NCI-H524 treated with DMSO at 0.1 percent for 48 hours (cell line): ENCODE measurements at regions not wholly inside any gene's neighbourhood (a gene's known extent, or its start where the extent isn't known, plus 50 kb on each side); places are given as distances from the start of the nearest gene placed in this dataset.
A peak's percentile ranks its signal among the peaks of the same experiment; 100 is the strongest.
"Not testable (repeated sequence)": the region's sequence is repeated elsewhere in the genome, so short reads cannot be mapped to it uniquely, and the experiment has no call there.

ENCODE experiments used
- DNase-seq: peaks from one replicate; lab custom pipeline; 2025; lab: John Stamatoyannopoulos, UW

DNA sequence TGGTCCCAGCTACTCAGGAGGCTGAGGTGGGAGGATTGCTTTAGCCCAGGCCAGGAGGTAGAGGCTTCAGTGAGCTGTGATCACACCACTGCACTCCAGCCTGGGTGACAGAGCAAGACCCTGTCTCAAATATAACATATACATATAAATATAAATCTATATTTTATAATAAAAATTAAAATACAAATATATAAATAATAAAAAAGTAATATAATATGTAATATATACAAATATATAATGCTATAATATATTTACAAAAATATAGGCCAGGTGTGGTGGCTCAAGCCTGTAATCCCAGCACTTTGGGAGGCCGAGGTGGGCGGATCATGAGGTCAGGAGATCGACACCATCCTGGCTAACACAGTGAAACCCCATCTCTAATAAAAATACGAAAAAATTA lies 131.4 kb downstream of the MFAP3L start:
- DNase-seq, result not testable (repeated sequence)

DNA sequence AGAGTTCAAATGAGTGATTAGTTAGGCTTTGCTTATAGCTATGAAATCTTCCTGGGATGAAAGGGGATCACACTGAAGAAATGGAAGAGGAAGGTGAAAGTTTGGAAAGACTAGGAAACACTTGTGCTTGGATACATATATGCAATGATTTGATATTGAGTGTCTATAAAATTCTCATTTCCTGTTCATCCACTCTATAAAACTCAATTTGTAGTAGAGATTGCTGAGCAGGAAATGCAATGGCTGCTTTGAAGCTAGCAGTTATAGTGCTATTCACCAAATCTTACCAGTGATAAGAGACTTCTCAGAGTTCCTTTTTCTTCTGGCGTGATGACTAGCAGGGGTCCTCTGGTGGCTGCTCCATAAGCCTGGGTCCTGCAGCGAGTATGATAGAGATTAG lies 128.1 kb upstream of the HPF1 start:
- no peak for DNase-seq

DNA sequence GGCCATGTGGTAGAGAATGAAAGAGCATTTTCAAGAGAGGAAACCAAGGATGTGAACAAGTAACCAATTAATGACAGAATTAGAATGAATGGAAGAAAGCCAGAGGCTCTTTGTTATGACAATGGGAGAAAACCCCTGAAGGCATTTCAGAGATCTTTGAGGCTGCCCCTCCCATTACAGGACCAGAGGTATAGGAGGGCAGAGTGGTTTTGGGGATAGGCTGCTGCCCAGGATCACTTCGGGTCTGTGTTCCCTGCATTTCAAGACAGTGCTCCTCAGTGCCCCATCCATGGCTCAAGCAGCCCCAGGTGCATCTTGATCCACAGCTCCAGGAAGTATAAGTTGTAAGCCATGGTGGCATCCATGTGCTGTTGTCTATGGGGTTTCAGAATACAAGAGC lies 124.0 kb upstream of the HPF1 start:
- no peak for DNase-seq

DNA sequence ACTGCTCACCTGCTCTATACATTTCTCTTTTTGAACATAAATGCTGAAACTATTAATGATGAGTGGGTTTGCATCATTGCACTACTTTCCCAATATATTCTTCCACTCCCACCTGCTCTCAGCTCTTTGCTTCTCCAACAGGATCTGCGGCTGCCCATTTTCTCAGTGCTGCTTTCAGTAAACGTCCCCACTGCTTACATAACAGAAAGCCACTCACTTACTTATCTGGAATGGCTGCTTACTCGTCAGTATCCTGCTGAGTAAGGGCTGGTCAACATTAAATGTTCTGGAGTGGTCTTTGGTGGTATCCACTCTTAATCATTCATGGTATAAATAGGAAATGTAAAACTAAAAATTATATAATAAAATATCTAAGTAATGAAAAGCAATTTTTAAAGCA lies 112.8 kb upstream of the HPF1 start:
- DNase-seq, result no peak

DNA sequence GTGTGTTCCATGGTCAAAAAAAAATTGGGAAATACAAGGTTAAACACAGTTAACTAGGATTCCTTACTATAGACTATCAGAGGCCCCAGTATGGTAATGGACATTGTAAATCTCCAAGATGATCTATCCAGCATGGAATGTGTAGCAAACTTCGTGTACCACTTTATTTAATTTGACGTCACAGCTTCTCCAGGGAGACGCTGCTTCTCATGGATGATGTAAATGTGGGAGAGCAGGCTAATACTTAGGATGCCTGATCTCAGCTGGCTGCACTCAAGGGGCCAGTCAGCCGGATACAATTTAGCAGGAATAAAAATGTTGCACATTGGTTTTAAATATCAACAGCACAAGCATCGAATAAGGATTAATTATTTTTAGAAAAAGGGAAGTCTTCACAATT lies 111.7 kb upstream of the HPF1 start:
- no peak for DNase-seq

DNA sequence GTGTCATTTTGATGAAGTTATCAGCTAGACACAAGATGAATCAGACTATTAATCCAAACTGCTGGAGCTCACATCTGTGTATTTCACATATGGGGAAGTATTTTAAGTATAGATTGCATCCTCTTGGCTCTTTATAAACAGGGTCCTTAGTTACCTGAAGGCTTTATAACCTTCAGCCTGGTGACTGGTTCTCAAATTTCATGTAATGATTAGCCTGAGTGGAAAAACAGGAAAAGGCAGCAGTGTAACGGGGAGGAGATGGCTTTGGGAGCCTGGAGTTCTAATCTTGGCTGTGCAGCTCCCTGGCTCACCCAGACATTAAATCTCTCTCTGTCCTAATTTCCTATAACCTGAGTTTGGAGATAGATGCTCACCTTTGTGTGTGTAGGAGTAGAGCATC lies 103.8 kb upstream of the HPF1 start:
- no peak for DNase-seq

DNA sequence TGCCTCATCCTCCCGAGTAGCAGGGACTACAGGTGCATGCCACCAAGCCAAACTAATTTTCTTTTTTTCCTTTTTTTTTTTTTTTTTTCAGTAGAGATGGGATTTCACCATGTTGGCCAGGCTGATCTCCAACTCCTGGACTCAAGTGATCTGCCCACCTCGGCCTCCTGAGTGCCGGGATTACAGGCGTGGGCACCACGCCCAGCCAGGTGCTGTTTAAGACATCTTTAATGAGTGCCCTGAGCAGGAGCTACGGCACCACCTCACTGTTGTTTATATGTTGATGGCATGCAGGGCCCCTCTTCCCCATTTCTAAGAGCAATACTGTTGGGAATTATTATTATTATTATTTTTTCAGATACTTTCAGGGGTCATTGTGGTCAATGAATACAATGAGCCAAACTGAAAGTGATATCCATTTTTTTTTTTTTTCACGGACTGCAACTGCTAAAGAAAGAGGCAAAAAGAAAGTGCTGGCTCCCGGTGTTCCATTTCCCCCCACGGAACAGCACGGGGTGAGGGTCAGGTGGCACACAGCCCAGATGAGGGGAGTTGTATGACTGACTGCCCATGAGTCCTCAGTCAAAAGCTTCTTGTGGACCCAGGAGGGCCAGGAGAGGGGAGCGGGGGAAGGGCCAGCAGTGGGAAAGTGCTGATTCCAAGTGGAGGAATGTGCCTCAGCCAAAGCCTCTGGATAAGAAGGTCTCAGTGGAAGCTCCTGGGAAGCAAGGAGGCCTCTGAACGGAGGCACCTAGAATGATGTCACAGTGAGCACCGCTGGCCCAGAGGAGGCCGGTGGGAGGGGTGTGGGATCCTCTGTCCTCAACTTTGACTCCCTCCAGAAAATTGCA lies 101.8 kb upstream of the HPF1 start:
- DNase-seq, result no peak

DNA sequence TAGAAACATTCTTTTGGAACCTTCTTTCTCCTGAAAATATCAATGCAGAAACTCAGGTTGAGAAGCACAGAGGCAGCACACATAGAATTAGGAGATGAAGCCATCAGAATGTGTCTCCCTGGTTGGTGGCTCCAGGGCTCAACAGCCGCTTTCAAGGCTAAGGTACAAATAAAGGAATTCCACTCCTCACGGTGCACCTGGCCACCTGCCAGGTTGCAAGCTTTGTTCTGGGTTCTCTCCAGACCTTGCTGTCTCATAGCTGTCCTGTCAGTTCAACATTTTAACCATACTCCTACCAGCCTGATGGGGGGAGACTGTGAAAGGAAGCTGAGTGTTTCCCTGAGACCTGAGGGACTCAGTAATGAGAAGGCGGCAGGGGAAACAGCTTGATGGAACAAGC lies 96.3 kb upstream of the HPF1 start:
- DNase-seq, result no peak

DNA sequence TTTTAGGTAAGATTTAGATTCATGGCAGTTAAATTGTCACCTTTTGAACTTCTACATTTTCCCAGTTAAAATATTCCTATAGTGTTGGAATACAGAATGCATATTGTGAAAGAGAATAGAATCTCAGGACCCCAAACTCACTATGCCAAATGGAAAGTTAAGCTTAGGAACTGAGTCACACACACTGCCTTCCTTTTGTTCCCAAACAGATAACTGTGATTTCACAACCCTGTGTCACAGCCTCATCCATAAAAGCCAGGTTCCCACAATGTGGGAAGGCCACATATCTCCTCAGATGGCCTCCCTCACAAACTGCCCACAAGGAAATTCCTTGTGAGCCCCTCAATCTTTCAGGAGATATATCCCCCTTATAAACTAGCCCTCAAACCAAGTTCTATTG lies 94.7 kb upstream of the HPF1 start:
- no peak for DNase-seq

DNA sequence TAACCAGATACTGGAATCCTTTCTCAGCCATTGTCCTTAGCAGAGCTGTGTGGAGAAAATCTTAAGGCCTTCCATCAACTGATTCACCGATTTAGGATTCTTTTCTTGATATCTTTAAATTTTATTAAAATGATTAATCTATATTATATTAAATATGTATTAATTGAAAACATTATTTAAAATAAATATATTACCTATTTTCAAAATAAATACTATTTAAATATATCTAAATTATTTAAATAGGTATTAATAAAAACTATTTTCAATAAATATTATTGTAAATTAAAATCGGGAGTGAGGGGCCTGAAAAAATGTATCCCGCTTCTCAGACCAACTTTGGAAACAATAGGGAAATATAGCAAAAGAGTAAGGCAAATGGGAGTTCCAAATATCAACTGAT lies 94.0 kb upstream of the HPF1 start:
- no peak for DNase-seq

DNA sequence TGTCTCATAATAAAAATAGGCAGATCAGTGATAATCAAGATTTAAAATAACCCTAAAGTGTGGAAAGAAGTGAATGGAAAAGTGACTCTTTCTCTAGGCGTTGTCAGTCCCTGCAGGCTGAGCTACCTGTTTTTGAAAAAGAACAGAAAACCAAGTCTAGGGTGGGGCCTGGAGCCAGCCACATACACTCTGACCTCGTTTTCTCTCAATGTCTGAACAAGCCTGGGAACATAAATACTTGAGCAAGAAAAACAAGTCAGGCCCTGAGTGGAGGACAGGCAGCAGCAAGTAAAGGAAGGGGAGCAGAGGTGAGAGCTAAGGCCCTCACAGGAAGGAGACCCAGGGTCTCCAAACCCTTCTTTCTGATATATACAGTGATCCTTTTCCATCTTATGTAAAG lies 91.7 kb upstream of the HPF1 start:
- no peak for DNase-seq

DNA sequence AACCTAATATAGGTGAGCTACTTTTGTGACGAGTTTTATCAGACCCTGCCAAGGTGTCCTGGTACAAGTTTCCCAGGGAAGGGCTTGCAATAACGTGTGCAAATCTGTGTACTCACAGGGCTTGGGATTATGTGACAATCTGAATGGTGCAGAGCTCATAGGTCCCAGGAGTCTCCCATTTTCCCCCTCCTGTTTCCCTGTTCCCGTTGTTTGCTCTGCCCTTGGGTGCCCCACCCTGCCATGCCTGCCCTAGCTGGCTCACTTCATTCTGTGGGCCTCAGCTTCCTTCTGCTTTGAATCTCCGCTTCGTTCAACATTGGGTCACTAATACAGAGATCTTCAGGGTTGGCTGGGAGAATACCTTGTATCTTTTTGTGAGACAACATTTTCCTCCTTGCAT lies 90.3 kb upstream of the HPF1 start:
- no peak for DNase-seq

DNA sequence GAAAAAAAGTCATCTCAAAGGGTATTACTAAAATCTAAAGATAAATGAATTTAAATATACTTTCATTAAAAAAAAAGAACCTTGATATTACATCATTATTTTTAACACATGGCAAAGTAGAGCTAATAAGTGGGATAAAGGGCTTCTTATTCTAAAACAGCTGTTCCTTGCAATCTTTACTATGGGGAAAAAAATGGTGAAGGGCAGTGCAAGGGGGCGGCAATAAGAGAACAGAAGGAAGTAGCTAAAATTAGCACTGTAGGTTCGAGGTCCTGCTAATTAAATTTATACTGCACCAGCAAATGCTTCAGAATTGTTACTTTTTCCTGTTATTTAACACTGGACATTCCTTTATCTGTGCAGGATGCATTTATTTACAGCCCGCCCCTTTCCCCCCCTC lies 89.4 kb upstream of the HPF1 start:
- peak; percentile 21 for DNase-seq

DNA sequence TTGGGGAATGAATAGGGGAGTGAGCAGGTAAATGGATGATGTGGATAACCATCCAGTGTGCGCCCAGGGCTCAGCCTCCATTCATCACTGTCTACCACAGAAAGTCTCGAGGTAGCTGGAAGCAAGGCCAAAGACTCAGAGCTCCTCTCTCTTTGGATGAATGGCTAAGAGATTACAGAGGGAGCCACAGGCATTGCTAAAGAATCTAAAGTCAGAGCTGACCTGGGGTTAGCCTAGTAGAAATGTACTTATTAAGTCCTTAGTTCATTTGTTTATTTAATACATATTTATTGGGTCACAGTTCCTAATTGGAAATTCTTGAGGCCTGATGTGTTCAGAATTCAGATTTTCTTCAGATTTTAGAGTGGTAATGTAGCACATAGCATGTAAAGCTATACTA lies 88.7 kb upstream of the HPF1 start:
- no peak for DNase-seq

DNA sequence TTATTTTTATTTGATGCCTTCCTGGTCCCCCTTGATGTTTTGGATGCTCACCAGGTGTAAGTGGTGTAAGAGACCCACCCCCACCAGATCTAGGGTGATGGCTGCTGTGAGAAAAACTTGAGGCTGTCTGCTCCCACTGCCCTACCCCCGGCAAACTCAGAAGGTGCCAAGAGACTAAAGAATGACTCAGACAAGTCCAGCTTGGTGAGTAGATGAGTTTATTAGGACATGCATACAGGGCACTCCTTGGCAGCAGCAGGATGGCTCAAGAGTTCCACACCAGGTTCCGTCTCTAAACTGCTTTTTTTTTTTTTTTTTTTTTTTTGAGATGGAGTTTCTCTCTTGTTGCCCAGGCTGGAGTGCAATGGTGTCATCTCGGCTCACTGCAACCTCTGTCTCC lies 84.0 kb upstream of the HPF1 start:
- no peak for DNase-seq

DNA sequence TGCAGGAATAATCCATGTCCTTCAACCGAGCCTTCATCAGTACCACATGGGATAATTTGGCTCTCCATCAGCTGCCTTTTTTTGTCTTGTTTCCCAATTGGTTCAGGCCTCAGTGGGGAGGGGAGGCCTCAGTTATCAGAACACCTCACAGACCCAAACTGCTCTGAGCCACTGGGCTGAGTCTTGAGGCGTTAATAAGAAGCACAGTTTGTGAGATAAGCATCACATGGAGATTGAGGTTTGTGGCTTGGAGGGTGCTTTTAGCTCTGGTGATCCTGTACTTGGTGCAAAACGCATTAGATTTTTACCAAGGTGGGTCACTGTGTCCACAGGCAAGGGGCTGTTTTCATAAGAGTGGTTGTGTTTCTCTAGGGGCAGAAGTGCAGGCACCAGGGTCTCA lies 82.8 kb upstream of the HPF1 start:
- no peak for DNase-seq

DNA sequence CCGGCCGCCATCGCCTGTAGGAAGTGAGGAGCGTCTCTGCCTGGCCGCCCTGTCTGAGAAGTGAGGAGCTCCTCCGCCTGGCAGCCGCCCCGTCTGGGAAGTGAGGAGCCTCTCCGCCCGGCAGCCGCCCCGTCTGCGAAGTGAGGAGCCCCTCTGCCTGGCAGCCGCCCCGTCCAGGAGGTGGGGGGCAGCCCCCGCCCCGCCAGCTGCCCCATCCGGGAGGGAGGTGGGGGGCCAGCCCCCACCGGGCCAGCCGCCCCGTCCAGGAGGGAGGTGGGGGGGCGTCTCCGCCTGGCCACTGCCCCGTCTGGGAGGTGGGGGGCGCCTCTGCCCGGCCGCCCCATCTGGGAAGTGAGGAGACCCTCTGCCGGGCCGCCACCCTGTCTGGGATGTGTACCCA lies 70.6 kb upstream of the HPF1 start:
- not testable (repeated sequence) for DNase-seq

DNA sequence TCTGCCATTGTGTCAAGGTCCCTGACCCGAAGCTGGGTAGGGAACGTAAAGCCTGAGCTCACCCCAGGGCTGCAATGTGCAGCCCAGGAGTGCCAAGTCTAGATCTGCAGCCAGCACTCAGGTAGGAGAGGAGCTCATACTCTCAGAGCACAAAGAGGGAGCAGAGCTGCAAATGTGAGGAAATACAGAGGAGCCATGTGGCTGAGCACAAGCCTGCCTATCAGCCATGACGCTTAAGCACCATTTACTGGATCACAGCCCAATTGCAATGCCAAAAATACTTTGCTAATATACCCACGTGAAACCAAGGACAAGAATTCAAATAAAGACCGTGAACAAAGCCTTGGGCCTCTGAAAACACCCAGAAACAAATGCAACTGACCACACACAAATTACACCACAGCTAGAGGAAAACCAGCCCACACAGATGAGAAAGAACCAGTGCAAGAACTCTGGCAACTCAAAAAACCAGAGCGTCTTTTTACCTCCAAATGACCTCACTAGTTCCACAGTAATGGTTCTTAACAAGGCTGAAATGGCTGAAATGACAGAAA lies 69.0 kb upstream of the HPF1 start:
- no peak for DNase-seq

DNA sequence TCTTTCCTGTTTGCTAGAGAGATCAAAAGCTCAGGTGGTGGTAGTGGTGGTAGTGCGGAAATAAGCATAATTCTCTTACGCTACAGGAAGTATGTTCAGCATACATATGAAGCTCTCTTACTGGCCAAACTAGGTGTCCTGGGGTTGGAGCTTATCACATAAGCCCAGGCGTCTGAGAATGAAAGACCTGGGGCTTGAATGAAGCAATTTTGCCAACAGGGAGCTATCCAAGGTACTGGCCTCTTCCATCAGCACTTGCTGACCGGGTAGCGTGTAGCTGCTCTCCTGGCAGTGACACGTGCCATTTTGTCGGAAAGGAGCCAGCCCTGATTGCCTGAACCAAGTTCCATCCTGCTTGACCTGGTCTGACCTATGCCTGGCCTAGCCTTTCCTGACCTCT lies 65.9 kb upstream of the HPF1 start:
- DNase-seq, result no peak

DNA sequence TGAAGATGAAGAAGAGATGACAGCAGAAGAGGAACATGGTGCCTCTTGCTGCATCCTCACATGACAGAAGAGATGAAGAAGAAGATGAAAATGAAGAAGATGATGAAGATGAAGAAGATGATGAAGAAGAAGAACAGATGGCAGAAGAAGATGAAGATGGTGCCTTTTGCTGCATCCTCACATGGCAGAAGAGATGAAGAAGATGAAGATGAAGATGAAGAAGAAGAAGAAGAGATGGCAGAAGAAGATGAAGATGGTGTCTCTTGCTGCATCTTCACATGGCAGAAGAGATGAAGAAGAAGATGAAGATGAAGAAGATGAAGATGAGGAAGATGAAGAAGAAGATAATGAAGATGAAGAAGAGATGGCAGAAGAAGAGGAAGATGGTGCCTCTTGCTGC lies 63.7 kb upstream of the HPF1 start:
- no peak for DNase-seq

DNA sequence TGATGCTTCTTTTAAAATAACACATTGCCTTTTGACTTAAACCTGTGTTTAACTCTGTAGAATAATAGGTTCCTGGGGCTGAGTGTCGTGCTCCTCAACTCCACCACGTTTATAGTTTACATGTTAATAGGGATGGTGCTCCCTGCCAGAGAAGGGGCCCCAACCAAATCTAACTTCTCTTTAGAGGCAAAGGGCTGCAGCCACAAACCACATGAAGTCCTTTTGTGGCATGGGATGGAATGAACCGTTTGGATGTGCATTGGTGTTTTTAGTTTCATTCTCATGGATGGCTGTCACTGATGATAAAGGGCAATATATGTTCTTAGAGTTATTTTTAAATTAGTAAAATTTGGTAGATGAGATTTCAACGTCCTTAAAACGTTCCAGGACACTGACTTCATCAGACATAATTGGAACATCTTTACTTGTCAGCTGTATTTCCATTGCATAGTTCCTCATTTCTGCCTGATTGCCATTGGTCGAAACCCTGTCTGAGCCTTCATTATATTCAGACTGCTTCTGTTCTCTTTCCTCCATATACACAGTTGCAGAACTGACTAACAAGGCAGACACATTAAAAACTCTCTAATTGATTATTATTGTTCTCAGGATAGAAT lies 60.4 kb upstream of the HPF1 start:
- no peak for DNase-seq

DNA sequence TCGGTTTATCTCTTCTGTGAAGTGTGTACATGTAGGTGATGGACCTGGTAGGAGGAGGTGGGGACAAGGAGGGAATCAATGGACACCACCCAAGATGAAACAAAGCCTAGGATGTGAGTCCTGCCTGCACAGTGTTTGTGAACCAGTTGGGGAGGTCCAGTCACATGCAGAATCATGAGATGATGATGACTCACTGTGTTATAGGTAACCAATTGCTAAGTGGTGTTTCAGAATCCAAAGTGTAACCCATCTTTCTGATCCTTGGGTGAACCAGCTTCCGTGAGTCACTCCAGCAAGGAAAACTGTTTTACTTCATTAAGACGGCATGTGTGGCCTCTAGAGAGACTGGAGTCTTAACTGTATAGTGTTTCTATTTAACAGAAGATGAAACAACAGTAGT lies 57.9 kb upstream of the HPF1 start:
- no peak for DNase-seq

DNA sequence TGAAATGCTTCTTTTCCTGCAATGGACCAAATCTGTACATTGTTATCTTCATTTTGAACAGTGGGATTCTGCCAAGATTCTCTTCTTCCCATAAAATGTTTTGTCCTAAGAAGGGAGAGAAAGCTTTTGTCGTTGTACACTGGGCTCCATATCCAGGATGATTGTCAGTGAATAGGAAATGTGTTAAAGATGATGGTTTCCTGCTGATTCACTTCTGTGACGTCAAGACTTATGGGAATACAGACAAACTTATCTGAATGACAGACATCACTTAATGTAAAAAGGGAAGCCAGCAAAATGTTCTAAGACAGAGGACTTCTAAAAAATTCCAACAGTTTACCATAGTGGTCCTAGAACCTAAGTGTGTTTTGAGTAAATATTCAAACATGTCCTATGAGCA lies 53.7 kb upstream of the HPF1 start:
- DNase-seq, result no peak
